HG03571 (cell line): ENCODE measurements at regions not wholly inside any gene's neighbourhood (a gene's known extent, or its start where the extent isn't known, plus 50 kb on each side); places are given as distances from the start of the nearest gene placed in this dataset.
A peak's percentile ranks its signal among the peaks of the same experiment; 100 is the strongest.
"Not testable (repeated sequence)": the region's sequence is repeated elsewhere in the genome, so short reads cannot be mapped to it uniquely, and the experiment has no call there.

Experiments
- ATAC-seq: cut with Tn5 transposase; IDR thresholded peaks from one replicate; pipeline ENCODE4 v1.9.1; 2021; ENCODE audit not compliant: unreplicated experiment

GRCh38 chr3:27632431-27633223 is 89.5 kb downstream of the EOMES start:
- ATAC-seq: peak; percentile 89

DNA sequence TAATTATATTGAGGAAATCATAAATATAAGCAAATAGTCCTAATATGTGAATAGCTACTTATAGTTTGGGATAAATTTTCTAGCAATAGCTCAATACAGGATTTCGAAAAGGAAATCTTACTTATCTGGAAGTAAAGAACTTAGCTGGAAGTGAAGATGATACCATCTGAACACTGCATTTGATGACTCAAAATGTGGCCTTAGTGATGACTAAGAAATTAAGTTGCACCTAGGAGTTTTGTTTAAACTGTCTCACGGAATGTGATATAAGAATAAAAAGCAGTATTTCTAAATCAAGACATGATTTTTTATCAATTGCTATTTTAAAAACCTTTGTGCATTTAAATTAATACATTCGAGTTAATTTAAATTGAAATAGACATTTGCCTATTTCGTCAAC is 91.2 kb downstream of the EOMES start:
- ATAC-seq: no peak

GRCh38 chr3:27629366-27629765 is 92.8 kb downstream of the EOMES start:
- no peak for ATAC-seq

- ATAC-seq: no peak
Measured at GRCh38 chr3:27628026-27628750, 93.9 kb downstream of the EOMES start.

DNA sequence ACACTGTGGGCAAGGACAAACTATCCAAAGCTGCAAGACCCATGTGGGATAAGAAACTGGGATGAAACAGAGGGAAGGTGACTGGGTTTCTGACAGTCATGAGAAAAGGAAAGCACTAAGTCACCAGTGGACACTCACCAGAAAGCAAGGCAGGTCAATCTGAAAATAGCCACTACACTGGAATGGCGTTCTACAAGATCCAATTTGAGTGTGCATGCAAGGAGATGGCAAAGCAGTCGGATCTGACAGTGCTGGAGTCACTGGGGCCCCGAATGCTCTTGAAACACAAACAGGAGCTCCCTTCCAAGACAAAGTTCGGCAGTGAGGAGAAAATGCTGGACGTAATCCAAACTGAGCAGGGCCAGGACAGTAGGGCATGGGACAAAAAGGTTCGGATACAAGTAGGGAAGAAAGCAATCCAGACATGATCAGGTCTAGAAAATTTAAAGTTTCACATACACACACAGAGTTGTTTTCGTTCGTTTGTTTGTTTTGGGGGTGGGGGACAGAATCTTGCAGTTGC is 95.5 kb downstream of the EOMES start:
- ATAC-seq: no peak

DNA sequence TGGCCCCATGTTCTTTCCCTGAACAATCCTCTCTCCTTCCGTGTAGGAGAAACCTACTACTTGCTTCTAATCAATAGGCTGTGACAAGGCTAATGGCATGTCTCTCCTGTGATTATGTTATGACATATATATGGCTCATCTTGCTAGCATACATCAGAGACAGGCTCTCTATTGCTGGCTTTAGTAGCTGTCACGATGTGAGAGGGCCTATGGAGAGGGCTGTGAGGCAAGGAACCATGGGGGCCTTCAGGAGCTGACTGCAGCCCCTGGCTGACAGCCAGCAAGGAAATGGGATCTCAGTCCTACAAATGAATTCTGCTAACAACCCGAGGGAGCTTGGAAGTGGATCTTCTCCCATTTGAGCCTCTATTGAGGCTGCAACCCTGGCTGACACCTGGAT is 96.3 kb downstream of the EOMES start:
- no peak for ATAC-seq

DNA sequence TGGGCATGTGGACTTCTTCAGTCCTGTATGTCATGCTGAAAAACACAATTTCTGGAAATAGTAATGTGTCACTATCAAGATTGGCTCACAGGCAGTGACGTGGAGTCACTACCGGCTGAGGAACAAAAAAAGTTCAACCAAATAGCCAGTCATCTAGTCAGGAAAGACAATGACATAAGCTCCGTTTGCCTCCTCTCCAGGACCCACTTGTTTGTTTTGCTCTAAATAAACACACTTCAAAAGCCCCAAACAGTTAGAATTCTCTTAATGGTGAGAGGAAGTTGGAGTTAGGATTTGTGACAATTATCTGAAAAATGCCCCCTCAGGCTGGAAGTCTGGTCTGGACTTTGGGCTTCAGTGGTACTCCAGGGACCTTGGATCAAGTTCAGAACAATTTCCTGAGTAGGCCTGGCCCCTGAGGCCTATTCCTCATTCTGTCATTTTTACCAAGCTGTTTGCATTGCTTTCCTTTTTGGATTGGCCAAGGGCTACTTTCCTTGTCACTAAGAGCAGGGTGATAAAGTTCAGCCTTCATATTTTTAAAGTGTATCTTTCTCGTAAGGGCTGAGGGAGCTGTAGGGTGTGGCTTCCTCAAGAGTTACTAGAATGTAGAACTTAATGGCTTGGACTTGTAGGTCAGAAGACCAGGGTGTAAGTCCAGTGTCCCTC is 98.9 kb downstream of the EOMES start:
- no peak for ATAC-seq

DNA sequence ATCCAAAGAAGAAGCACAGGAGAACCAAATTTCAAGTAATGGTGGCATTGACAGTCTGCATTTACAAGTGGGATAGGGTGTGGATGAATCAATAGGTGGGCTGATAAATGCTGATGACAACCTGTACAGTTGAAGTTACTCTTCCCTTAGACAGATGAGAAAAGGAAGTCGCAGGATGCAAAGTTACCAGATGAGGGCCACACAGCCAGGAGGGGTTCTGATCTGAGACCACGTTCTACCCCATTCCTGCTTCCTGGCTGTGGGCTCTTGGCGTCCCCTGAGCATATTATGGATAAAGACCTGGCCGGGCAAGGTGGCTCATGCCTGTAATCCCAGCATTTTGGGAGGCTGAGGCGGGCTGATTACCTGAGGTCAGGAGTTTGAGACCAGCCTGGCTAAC is 104.6 kb downstream of the EOMES start:
- ATAC-seq: no peak

GRCh38 chr3:27616031-27616430 is 106.1 kb downstream of the EOMES start:
- no peak for ATAC-seq

DNA sequence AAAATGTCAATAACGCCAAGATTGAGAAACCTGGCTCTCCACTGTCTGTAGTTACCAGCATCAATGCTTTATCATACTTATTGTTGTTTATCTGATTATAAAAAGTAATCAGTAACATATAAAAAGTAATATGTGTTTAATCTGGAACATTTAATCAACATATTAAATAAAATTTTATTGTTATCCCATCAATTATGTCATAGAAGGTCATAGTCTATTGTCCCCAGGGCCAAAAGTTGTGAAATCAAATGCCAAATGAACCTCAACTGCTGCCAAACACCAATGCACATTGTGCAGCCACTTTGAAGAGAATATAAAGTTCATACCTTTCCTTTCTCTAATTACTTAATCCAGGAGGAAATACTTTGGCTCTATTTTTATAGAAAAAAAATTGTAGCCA is 106.6 kb downstream of the EOMES start:
- no peak for ATAC-seq

GRCh38 chr3:27614592-27614991 is 107.5 kb downstream of the EOMES start:
- no peak for ATAC-seq

DNA sequence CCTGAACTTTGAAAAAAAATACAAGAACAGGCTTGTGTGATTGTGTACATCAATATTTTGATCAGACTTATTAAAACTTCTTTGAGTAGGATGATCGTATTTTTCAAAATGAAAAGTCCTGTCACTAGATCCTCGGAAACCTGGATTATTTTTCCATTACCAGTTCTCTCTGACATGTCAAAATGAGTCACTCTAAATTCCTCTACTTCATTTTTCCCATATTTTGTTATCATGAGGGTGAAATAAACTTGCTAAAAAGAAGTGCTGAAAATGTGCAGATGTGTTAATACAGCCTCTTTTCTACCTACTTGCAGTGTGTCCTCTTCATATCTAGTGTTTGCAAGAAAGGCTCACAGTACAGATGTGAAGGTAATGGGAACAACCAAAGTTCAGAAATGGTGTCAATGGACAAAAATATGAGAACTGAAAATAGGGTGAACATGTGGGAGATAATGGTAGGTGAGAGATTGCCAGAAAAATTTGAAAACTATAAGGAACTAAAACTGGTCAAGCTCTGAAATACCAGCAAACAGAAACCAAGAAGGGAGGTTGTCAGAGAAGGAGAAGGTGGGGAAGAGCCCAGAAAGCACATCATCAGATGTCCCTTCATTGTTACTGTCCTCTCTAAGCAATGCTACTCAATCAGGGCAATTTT is 108.2 kb downstream of the EOMES start:
- ATAC-seq: no peak

DNA sequence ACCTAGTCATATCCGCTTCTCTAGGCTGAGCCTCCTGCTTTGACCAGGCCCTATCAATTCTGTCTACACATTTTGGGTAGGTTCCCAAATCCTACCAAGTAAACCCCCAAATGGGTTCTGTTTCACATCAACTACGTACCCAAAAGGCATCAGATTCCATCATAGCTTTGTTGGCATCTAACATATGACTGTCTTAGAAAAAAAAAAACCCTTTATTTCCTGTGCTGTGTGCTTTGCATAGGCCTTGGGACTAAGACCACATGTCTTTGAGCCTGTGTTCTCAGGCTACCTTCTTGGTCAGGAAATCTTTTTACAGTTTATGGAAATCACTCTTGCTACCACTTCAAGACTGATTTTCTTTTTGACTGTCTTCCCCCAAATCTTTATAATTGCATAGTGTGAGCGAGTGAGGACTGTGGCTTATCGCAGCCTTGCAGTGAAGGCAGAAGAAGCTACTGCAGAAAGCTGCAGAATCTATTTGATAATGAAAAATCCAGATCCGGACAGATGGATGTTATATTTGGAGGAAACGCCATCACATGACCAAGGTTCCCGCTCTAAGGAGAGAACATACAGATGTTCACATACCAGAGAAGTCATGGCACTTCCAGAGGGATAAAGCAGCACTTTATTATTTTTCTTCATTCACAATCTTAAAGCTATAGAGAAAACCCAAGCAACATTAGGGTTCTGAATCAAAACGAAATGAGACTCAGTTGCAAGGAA is 111.2 kb downstream of the EOMES start:
- ATAC-seq: no peak

- ATAC-seq: no peak
Measured at GRCh38 chr3:27607370-27607769, 114.8 kb downstream of the EOMES start.

- no peak for ATAC-seq
Measured at GRCh38 chr3:27606537-27606936, 115.6 kb downstream of the EOMES start.

GRCh38 chr3:27601311-27601710 is 117.1 kb upstream of the SLC4A7 start:
- not testable (repeated sequence) for ATAC-seq

- ATAC-seq: not testable (repeated sequence)
Measured at GRCh38 chr3:27599741-27600140, 115.6 kb upstream of the SLC4A7 start.

GRCh38 chr3:27596921-27597320 is 112.7 kb upstream of the SLC4A7 start:
- no peak for ATAC-seq

DNA sequence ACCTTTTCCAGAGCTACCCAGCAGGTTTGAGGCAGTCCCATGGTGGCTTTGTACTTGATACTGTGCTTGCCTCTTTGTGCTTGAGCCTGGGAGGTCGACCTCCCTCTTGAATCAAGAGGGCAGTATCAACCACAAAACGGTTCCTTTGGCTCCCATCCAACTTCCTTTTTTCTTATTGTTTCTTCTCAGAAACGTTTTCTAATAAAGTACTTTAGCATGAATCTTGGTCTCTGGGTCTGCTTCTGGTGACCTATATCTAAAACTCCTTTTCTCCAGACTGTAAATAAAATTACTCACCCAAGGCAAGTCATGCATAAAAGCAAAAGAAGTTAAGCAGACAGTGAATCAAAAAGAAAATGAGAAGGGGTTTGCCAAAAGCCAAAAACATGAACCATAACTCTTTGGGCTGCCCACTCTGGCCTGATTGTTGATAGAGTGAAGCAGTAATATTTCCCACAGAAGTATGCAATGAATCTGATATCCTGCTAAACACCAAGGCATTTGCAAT is 112.2 kb upstream of the SLC4A7 start:
- no peak for ATAC-seq

- ATAC-seq: no peak
Measured at GRCh38 chr3:27594096-27594690, 110.0 kb upstream of the SLC4A7 start.
